ENCODE measurements at regions not wholly inside any gene's neighbourhood (a gene's known extent, or its start where the extent isn't known, plus 50 kb on each side); places are given as distances from the start of the nearest gene placed in this dataset.

GRCh38 chr15:85889956-85890619, 95.4 kb upstream of the KLHL25 start:
- TF ChIP-seq CTCF (IDR thresholded peaks at IDR 0.05) (no peak), POLR2AphosphoS5 (IDR thresholded peaks at IDR 0.05) (no peak)
